ENCODE measurements at regions not wholly inside any gene's neighbourhood (a gene's known extent, or its start where the extent isn't known, plus 50 kb on each side); places are given as distances from the start of the nearest gene placed in this dataset.

- TF ChIP-seq CTCF (IDR thresholded peaks at IDR 0.05; ENCODE audit: insufficient read depth, low read length) (no peak), GABPA (IDR thresholded peaks at IDR 0.05; ENCODE audit: low read depth) (no peak)
These were observed 83.6 kb upstream of the CHD6 start for GRCh38 chr20:41701588-41702348.

Measured in HL-60 (cell line).